ENCODE measurements at regions not wholly inside any gene's neighbourhood (a gene's known extent, or its start where the extent isn't known, plus 50 kb on each side); places are given as distances from the start of the nearest gene placed in this dataset.

DNA sequence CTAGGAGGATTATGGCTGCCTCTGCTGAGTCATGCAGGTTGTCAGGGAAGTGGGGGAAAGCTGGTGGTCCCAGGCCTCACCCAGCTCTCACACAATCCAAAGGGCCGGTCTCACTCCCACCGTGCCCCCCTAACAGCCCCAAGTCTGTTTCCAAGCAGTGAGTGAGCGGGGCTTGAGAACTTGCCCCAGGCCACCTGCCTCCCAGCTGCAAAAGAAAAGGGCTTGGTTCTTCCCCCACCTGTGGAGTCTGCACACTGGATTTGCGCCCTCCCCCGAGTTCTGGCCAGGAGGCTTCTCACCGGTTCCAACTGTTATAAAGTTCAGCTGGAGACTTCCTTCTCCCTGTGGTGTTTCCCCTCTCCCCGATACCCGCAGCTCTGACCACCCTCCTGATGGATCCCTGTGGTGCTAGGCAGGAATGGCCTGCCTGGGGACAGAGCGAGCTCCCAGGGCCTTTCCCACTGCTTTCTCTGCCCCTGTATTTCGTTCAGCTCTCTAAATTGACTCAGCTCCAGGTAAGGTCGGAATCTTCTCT is 222.3 kb downstream of the BARHL2 start:
- DNase-seq (ENCODE audit: low spot score) = no peak

DNA sequence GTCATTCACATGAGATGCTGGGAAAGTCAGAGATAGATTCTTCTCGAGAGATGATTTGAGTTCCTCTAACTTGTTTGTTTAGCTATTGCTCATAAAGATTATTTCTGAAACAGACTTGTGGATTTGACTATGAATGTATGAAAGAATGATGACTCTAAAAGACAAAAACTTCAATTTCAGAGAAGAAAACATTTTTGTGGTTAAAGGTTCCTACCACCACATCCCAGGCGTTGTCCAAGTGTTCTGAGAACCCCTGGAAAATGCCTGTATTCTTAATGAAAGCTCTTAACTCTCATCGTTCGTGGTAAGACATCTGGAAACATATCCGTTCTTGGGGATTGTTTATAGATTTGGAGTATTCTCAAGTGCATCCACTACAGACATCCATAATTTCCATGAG is 228.7 kb downstream of the BARHL2 start:
- no peak for DNase-seq (ENCODE audit: low spot score)

DNA sequence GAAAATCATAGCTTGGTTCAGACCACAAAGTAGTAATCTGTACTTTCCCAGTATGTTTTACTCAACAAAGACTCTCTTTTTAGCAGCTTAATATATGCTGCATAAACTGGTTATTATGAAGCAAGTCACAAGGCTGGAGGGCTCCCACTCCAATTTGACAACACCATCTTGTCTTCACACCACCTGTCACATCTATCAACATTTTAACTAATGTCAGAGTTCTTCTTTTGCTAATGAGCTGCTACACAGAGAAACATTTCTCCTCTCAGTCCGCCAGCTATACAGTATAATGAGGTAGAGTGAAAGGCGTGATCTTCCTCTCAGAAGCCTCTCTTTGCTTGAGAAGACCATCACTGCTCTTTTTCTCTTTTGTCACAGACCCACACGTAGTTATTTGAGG is 230.1 kb downstream of the BARHL2 start:
- DNase-seq (ENCODE audit: low spot score) = no peak

DNA sequence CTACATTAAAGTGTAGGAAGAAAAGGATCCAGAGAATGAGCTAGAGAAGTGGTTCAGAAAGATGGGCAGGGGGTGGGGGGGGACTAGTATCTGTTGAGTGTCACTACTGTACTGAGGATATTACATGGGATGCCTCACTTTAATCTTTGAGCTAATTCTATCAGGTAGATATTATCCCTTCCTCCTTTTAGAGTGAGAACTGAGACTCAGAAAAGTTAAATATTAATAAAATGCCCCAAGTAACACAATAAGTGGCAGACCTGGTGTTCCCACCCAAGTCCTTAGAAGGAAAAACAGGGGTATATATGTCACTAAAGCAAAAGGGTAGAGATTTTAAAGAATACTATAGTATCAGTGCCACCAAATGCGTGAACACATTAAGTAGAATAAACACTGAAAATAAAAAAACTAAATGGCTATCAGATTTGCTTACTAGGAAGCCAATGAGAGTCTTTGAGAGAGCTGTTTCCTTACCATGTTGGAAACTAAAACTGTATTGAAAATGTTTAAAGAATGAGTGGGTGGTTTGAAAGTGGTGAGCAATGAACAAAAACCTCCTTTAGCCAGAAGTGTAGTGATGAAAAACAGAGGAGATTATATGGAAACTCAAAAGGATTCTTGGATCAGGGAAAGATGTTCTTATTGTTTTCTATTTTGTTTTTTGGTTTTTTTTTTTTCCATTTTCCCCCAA is 230.8 kb downstream of the BARHL2 start:
- no peak for DNase-seq (ENCODE audit: low spot score)

DNA sequence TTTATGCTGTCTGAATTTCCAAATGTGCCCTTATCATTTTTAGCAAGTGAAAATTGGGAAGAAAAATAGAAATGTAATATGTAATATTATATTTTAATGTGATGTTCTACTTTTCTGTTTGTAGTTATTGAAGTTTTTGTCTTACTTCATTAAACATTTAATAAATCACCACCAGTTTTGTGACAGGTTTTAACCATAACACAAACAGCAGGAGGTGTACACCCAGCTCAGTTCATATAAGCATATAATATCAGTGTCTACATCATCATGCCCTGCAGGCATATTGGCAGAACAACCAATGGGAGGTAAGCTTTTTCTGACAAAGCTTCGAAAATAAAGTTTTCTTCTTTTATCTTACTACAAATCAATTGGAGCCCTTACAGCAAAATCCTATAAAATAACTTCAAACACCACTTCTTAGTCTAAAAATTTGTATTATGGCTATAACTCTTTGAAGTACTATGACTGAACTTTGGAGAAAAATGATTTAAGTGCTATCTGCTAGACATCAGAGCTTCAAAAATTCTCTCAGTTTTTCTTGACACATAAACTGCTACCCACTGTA is 236.7 kb downstream of the BARHL2 start:
- no peak for DNase-seq (ENCODE audit: low spot score)

DNA sequence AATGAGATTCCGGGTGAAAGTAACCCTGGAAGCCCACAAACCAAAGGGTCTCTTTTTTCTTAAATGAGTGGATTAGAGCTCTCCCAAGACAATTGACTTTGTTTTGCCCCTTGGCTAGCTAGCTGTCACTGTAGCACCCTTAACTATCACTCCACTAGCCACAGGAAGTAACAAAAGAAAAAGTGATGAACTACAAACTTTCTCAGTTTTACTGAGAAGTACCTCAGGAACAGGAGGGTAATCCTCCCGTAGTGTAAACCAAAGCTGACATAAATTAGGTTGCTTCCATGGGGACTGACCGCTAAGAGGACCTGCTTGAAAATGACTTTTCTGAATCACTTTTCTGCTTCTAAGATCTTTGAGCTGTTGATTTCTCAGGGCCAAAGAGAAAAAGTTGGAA is 240.1 kb downstream of the BARHL2 start:
- DNase-seq (ENCODE audit: low spot score) = no peak

DNA sequence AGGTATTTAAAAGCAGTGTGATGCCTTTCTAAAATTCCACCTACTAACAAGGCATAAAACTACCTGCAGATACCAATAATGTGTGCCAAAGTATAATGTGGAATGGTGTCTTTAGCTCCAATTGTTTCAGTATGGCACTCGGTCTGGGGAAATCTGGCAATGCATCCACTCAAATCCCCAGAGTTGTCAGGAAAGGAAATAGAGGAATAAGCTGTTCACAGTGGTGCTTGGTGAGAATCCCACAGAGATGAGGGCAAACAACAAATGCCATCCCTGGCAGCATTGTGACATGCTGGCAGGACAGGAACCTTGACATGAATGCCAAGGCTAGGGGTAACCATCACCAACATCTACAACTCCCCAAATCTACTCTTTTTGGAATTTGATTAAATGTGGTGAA is 240.7 kb downstream of the BARHL2 start:
- DNase-seq (ENCODE audit: low spot score) = no peak

DNA sequence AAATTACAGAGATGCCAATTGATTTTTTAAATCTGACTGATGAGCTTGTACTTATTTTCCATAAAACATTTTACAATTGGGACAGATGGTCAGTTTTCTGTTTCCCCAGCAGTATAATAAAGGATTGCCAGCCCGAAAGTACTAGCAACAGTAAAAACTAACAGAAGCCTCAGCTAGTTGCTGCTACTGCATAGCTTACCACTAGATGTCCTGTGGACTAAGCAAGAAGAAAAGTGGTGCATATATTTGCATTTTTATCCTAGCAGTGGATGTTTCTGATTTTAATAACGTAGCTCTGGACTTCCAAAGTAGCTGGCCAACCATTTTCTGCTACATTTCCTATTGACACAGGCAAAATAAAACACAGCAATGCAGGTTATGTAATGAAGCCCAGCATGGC is 241.5 kb downstream of the BARHL2 start:
- no peak for DNase-seq (ENCODE audit: low spot score)

DNA sequence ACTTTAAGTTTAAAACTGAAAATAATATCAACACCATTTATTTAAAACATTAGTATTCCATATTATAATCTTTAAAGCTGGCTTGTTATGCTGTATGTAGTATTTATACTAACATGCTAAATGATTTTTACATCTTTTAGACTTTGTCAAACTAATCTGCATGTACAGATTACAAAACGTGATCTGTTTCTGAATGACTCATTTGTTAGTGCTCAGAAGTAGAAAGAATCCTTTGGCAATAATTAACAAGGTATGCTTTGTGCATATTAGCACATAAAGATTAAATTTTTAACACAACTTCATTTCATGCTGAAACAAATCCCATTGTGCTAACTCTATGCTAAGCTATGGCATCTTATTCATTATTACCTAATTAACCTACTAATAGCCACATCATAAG is 242.4 kb downstream of the BARHL2 start:
- DNase-seq (ENCODE audit: low spot score) = no peak

DNA sequence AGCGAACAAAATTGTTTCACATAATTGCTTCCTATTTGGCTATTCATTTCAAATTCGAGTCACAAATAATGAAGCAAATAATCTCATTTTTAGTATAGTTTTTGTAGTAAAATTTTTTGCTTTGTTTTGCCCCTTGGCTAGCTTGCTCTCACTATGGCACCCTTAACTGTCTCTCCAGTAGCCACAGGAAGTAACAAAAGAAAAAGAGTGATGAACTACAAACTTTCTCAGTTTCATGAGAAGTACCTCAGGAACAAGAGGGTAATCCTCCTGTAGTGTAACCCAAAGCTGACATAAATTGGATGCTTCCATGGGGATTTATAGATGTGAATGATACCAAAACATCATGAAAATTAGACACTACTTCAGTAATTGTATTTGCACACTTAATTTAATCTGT is 242.9 kb downstream of the BARHL2 start:
- DNase-seq (ENCODE audit: low spot score) = no peak

DNA sequence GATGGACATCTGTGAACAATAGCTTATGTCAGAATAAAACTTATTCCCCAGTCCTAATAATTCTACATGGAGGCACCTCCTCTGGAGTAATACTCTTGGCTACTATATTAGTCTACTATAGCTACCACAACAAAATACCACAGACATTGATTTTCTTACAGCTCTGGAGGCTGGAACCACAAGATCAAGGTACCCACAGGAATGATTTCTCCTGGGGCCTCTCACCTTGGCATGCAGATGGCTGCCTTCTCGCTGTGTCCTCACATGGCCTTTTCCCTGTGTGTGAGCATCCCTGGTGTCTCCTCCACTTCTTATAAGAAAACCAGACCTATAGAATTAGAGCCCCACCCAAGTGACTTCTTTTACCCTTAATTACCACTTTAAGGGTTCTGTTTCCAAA is 244.3 kb downstream of the BARHL2 start:
- DNase-seq (ENCODE audit: low spot score) = no peak

DNA sequence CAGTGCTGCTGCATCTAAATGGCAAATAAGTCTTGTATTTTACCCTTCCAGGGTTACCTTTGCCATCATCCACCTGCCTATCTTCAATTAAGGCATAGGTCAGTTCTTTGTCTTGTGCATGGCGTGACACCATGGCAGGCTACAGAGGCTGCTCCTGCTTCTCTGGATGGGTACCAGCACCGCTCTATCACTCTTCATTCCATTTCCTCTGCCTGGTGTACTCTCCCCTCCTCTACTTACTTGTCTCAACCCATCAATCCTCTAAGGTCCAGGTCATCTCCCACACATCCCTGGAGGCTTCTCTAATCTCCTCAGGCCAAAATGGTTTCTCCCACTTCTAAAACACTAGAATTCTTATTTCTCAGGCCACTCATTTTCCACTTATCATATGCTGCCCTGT is 257.5 kb downstream of the BARHL2 start:
- no peak for DNase-seq (ENCODE audit: low spot score)

DNA sequence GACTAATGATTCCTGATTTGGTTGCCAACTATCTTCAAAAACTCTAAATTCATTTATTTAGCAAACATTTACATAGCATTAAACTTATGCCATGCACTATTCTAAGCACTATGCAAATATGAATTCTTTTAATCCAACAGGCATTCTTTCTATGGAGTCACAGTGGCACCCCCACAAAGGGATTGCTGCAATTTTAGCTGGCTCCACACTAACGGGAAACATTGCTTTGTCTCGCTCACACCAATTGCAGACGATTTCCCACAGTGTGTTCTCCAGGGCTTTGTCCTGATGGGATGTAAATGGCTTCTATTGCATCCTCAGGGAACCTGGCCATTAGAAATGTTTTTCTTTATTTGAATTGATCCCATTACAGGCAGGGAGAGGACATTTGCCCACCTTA is 259.1 kb downstream of the BARHL2 start:
- no peak for DNase-seq (ENCODE audit: low spot score)

DNA sequence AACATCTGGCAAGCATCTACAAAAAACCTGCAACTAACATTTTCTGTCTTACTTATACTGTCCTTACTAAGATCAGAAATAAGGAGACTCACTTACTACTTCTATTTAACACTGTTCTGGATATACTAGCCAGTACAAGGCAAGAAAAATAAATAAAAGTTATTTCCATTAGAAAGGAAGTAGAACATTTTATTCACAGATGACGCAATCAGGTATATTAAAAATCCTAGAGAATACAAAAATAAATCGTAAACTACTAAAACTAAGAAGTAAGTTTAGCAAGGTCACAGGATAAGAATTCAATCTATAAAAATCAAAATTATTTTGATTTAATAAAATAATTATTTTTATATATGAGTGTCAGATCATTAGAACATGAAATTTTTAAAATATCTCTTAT is 264.6 kb downstream of the BARHL2 start:
- DNase-seq (ENCODE audit: low spot score) = no peak

DNA sequence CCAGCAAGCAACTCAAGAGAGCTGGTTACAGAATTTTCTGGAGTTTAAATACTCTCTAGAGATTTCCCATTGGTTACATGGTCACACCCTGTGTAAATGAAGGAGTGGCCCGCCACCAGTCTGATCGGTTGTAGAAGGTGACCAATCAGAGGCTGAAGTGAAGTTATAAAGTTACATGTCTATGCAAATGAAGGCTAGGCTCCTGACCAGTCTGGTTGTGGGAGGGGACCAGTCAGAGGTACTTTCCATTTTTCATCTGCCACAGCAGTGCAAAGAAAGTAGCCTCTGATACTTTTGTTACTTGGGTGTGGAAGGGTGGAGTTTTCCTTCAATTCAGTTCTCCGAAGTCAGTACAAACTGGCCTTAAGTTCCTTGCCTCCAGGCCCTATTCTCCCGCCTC is 273.7 kb downstream of the BARHL2 start:
- DNase-seq (ENCODE audit: low spot score) = no peak

DNA sequence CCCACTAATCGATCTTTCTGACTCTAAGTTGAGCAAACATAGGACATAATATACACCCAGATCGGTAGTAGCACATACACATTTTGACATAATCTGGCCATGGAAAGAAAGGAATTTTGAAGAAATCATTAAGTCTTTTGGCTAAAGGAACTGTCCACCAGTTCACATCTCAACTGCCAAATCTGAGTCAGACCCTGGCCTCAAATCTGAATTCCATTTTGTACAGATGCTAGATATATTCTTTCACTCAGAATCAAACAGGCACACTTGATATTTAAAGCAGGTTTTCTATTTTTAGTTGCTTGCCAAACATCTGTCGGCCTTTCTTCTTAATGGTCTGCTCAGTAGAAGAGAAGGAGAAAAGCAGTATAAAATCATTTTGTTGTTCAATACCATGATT is 281.8 kb downstream of the BARHL2 start:
- DNase-seq (ENCODE audit: low spot score) = no peak

DNA sequence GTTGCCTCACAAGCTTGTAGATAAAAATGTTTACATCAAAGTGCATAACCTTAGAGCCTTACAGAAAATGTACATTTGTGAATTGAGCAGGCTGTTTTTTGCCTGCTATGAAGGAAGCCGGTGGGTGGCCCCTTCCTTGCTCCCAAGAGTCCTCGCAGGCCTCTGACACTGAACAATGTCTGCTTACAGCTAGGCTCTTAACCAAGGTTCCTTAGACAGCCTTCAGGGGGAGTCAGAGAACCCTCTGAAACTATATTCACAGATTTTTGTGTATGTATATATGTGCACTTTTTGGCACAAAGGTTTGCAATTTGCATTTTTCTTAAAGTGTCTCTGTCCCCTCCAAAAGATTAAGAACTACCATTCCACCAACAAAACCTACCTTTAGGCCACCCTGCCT is 282.6 kb downstream of the BARHL2 start:
- no peak for DNase-seq (ENCODE audit: low spot score)

DNA sequence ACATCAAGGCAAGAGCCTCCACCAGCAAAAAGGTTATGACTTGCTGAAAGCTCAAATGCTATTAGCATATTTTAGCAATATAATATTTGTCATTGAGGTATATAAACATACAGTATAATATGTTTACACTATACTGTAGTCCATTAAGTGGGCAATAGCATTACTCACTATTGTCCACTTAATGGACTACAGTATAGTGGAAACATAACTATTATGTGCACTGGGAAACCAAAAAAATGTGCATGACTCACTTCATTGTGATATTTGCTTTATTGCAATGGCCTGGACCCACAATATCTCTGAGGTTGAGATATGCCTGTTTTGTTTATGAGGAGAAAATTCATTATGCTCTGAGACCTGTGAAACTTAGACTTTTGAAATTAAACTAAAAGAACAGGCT is 300.0 kb downstream of the BARHL2 start:
- DNase-seq (ENCODE audit: low spot score) = no peak

DNA sequence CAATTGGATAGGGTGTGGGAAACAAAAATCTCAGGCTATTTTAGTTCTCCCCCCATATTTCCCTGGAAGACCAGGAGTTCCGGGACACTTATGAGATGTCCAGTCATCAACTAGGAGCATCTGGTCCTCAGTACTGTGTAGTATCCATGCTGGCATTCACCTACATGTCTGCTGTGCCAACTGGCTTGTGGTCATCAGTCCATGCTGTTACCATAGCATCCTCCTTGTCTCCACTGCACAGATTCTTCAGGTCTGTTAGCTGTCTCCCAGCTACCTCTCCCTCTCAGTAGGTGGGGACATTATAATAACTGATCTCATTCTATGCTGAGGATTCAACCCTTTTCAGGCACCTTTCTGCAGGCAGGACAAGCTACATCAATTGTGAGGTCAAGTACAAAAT is 302.9 kb downstream of the BARHL2 start:
- DNase-seq (ENCODE audit: low spot score) = no peak

DNA sequence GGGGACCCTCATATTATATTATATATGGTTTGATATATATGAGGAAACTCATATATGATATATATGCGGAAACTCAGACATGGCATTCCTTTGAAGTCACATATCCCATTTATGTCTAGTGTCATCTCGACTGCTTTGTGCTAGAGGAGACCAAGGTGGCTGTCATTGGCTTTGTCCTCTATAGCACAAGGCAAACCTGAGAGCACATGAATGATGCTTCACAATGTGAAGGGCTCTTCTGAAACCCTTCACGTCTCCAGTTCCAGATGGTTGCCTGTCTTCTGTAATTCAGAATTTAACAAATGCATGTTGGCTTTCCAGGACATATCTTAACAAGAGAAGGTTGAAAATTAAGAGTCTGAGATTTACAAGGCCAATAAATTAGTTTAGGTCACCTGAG is 303.6 kb downstream of the BARHL2 start:
- DNase-seq (ENCODE audit: low spot score) = no peak

DNA sequence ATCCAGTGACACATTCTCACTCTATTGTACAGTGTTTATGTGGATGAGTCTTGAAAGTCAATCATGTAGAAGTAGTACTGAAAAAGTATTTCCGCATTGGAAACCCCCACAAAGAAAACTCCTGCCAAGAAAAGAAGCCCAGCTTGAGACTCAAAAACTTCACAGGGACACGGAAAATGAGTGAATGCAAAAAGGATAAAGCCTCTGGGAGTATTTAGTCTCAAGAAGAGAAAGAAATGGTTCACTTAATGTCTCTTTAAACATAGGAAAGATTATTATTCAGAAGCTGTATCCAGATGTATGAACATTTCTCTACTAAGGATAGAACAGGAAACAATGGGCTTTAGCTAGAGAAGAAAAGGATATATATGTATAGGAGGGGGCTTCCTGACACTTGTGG is 304.5 kb downstream of the BARHL2 start:
- DNase-seq (ENCODE audit: low spot score) = no peak

DNA sequence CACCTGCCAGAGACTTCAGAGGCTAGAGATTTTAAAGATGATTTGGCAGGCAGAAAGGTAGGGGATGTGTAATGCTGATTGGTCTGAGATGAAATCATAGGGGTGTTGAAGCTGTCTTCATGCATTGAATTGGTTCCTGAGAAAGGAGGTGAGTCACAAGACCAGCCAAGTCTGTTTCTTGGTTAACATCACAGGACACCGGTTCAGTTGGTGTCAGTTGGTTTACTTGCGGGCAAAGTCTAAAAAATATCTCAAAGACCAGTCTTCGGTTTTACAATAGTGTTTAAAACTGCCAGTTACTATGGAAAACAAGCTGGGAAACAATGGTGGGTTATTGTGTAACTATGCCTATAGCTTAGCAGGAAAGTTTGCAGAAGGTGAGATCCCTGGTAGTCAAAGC is 305.9 kb downstream of the BARHL2 start:
- no peak for DNase-seq (ENCODE audit: low spot score)

DNA sequence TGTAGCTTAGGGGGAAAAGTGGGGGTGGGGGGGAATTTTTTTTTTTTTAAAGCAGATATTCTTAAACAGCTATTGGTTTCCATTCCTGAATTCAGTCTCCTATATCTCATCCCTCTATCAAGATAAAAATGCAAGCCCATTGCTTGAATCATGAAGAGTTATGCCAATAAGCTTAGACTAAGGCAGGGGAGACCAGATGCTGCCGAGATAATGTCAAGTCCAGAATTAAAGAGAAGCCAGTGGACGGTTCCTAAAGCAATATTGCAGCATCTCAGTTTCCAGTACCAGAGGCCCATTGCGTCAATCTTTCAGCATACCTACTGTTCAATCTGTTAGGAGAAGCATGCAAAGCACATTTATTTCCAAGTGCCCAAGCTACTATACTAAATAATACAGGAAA is 309.4 kb downstream of the BARHL2 start:
- DNase-seq (ENCODE audit: low spot score) = no peak

DNA sequence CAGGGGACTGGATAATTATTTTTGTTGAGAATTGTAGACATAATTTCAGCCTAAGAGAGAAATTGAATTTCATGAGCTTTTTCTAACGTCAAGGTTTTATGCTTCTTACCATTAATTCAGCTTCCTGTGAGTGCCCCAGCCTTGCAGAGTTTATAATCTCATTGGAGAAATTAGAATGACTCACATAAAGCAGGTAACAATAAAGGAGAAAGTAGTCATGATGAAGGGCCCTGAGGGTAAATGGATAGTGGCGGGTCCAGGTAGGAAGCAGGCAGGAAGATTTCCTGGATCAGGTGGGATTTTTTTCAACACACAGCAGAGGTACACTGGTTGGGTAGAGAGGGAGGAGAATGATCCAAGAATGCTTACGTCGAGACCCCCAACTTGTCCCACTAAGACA is 311.4 kb downstream of the BARHL2 start:
- DNase-seq (ENCODE audit: low spot score) = no peak

All from AG08396 (cell line).